DMS53 (cell line): ENCODE measurements at regions not wholly inside any gene's neighbourhood (a gene's known extent, or its start where the extent isn't known, plus 50 kb on each side); places are given as distances from the start of the nearest gene placed in this dataset.
A peak's percentile ranks its signal among the peaks of the same experiment; 100 is the strongest.

Experiments used
- DNase-seq: peaks from one replicate; lab custom pipeline; 2025; lab: John Stamatoyannopoulos, UW

- DNase-seq = no peak
Measured at GRCh38 chr6:131510094-131510493, 62.9 kb upstream of the ARG1 start.

GRCh38 chr6:131510591-131510990 lies 62.4 kb upstream of the ARG1 start:
- DNase-seq = no peak

GRCh38 chr6:131519670-131520436 lies 53.2 kb upstream of the ARG1 start:
- peak; percentile 75 for DNase-seq
